Spleen (tissue), 7 donors: ENCODE measurements at regions not wholly inside any gene's neighbourhood (a gene's known extent, or its start where the extent isn't known, plus 50 kb on each side); places are given as distances from the start of the nearest gene placed in this dataset.

Source experiments
- POLR2A ChIP-seq, 3 donors: fragments of 450-650 bp; IDR thresholded peaks; one replicate each; pipeline ENCODE4 v1.5.1; 2017; ENCODE audit warnings: antibody characterized with exemption in 3 of 3, mild to moderate bottlenecking in 1 of 3
- POLR2AphosphoS5 ChIP-seq, 3 donors: sonication (generic); formaldehyde crosslinking; IDR thresholded peaks; one replicate each; pipeline ENCODE4 v1.5.1; 2017; ENCODE audit warnings: antibody characterized with exemption in 3 of 3
- TF ChIP-seq, protein P1 (sequence below), 11 experiments: fragments of 200-600 bp in 7 of 11; fragments of 450-650 bp in 4 of 11; sonication (generic) in 4 of 11; IDR thresholded peaks in 8 of 11; conservative IDR thresholded peaks in 3 of 11; 1 replicate in 7 of 11; 2 replicates in 4 of 11; pipeline versions ENCODE4 v1.4.0 to v1.8.0; 2016 to 2021; ENCODE audit warnings: antibody characterized with exemption in 11 of 11, inconsistent platforms in 4 of 11, mild to moderate bottlenecking in 1 of 11
- donor health status: DM: no; HTN: no; CAD: no; lungs with moderate emphysema.
- donor health status: DM: no; HTN: no; CAD: no.
- donor health status: DM: no; HTN: no; CAD: no.

DNA sequence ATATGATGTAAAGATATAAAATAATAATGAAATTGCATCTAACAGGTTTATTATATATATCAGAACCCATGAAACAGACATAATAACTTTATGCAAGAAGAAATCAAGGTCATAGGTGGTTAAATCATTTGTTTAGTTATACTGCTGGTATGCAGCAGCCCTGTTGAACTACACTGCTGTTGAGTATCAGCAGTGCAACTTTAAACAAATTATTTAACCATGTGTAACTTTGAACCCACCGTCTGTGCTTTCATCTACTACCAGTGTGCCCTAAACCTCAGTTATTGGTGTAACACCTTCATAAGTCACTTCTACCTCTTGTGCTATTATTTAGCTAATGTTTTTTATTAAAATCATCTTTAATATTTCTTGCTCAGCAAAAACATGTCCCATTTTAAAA is 262.3 kb upstream of the CRY1 start:
- TF ChIP-seq, protein P1, sequence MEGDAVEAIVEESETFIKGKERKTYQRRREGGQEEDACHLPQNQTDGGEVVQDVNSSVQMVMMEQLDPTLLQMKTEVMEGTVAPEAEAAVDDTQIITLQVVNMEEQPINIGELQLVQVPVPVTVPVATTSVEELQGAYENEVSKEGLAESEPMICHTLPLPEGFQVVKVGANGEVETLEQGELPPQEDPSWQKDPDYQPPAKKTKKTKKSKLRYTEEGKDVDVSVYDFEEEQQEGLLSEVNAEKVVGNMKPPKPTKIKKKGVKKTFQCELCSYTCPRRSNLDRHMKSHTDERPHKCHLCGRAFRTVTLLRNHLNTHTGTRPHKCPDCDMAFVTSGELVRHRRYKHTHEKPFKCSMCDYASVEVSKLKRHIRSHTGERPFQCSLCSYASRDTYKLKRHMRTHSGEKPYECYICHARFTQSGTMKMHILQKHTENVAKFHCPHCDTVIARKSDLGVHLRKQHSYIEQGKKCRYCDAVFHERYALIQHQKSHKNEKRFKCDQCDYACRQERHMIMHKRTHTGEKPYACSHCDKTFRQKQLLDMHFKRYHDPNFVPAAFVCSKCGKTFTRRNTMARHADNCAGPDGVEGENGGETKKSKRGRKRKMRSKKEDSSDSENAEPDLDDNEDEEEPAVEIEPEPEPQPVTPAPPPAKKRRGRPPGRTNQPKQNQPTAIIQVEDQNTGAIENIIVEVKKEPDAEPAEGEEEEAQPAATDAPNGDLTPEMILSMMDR (IDR thresholded peaks at IDR 0.05 in 8 of 11, conservative IDR thresholded peaks at IDR 0.05 in 3 of 11) = no peak
- TF ChIP-seq POLR2A (IDR thresholded peaks at IDR 0.05) (no peak), POLR2AphosphoS5 (IDR thresholded peaks at IDR 0.05) (no peak)
